GM18519 (cell line): ENCODE measurements at regions not wholly inside any gene's neighbourhood (a gene's known extent, or its start where the extent isn't known, plus 50 kb on each side); places are given as distances from the start of the nearest gene placed in this dataset.
"Not testable (repeated sequence)": the region's sequence is repeated elsewhere in the genome, so short reads cannot be mapped to it uniquely, and the experiment has no call there.

Experiments used
- ATAC-seq: cut with Tn5 transposase; IDR thresholded peaks from one replicate; pipeline ENCODE4 v1.9.1; 2021; ENCODE audit warnings: mild to moderate bottlenecking, moderate library complexity; ENCODE audit not compliant: unreplicated experiment, low FRiP score

GRCh38 chr9:108072740-108073139, 583.2 kb upstream of the KLF4 start:
- no peak for ATAC-seq

- no peak for ATAC-seq
These were observed 581.3 kb upstream of the KLF4 start for GRCh38 chr9:108070861-108071260.

- no peak for ATAC-seq
These were observed 580.4 kb upstream of the KLF4 start for GRCh38 chr9:108069991-108070390.

GRCh38 chr9:108062680-108063079, 573.1 kb upstream of the KLF4 start:
- ATAC-seq = no peak

- ATAC-seq = no peak
These were observed 570.6 kb upstream of the KLF4 start for GRCh38 chr9:108060175-108060574.

- no peak for ATAC-seq
These were observed 568.7 kb upstream of the KLF4 start for GRCh38 chr9:108058135-108058814.

GRCh38 chr9:108057421-108058134, 568.0 kb upstream of the KLF4 start:
- ATAC-seq = no peak

GRCh38 chr9:108056805-108057386, 567.3 kb upstream of the KLF4 start:
- ATAC-seq = no peak

GRCh38 chr9:108056084-108056804, 566.7 kb upstream of the KLF4 start:
- no peak for ATAC-seq

- ATAC-seq = no peak
These were observed 564.6 kb upstream of the KLF4 start for GRCh38 chr9:108054131-108054630.

- no peak for ATAC-seq
These were observed 564.0 kb upstream of the KLF4 start for GRCh38 chr9:108053555-108054061.

- no peak for ATAC-seq
These were observed 563.0 kb upstream of the KLF4 start for GRCh38 chr9:108052431-108053080.

- ATAC-seq = no peak
These were observed 561.3 kb upstream of the KLF4 start for GRCh38 chr9:108050894-108051293.

- ATAC-seq = no peak
These were observed 560.3 kb upstream of the KLF4 start for GRCh38 chr9:108049671-108050494.

GRCh38 chr9:108049026-108049607, 559.5 kb upstream of the KLF4 start:
- ATAC-seq = no peak

GRCh38 chr9:108048406-108049025, 558.9 kb upstream of the KLF4 start:
- ATAC-seq = no peak

GRCh38 chr9:108047777-108048176, 558.2 kb upstream of the KLF4 start:
- not testable (repeated sequence) for ATAC-seq

GRCh38 chr9:108047264-108047663, 557.7 kb upstream of the KLF4 start:
- no peak for ATAC-seq

GRCh38 chr9:108045851-108046250, 556.3 kb upstream of the KLF4 start:
- ATAC-seq = no peak
